Parathyroid adenoma (tissue), 2 donors: ENCODE measurements at regions not wholly inside any gene's neighbourhood (a gene's known extent, or its start where the extent isn't known, plus 50 kb on each side); places are given as distances from the start of the nearest gene placed in this dataset.

Source experiments
- H2AFZ ChIP-seq: fragments of 300-600 bp; sonication (generic); one replicate; pipeline ENCODE4 v1.7.0; 2017; ENCODE audit warnings: antibody characterized with exemption, mild to moderate bottlenecking
- H3K27ac ChIP-seq: fragments of 300-600 bp; sonication (generic); one replicate; pipeline ENCODE4 v1.7.0; 2017
- H3K27me3 ChIP-seq: fragments of 300-600 bp; sonication (generic); one replicate; pipeline ENCODE4 v1.7.0; 2017; ENCODE audit warnings: low read length; ENCODE audit not compliant: control insufficient read depth, insufficient read depth
- H3K36me3 ChIP-seq: fragments of 300-600 bp; sonication (generic); one replicate; pipeline ENCODE4 v1.7.0; 2017; ENCODE audit warnings: low read length; ENCODE audit not compliant: control insufficient read depth, insufficient read depth
- H3K4me1 ChIP-seq: fragments of 300-600 bp; sonication (generic); one replicate; pipeline ENCODE4 v1.7.0; 2017; ENCODE audit warnings: control low read depth
- H3K4me2 ChIP-seq: fragments of 300-600 bp; sonication (generic); one replicate; pipeline ENCODE4 v1.7.0; 2017; ENCODE audit warnings: low read length
- H3K4me3 ChIP-seq: fragments of 300-600 bp; sonication (generic); one replicate; pipeline ENCODE4 v1.7.0; 2017; ENCODE audit warnings: low read depth, low read length
- H3K79me2 ChIP-seq: fragments of 300-600 bp; sonication (generic); one replicate; pipeline ENCODE4 v1.7.0; 2017; ENCODE audit warnings: control low read depth
- H3K9ac ChIP-seq: fragments of 300-600 bp; sonication (generic); one replicate; pipeline ENCODE4 v1.7.0; 2017; ENCODE audit warnings: mild to moderate bottlenecking
- H3K9me3 ChIP-seq: fragments of 300-600 bp; sonication (generic); one replicate; pipeline ENCODE4 v1.7.0; 2017; ENCODE audit warnings: low read length; ENCODE audit not compliant: control insufficient read depth
- CTCF ChIP-seq: fragments of 300-600 bp; sonication (generic); IDR thresholded peaks from one replicate; pipeline ENCODE4 v1.7.0; 2017; ENCODE audit warnings: antibody characterized with exemption, mild to moderate bottlenecking
- donor health status: primary hyperparathyroidism.

GRCh38 chr10:111990734-111991133, 192.8 kb downstream of the GPAM start:
- Histone ChIP-seq H3K9me3 (no peaks in the 10 kb centered on the region), H2AFZ (no peak overlapping the region), H3K4me2 (no peak overlapping the region), H3K4me3 (no peak overlapping the region), H3K9ac (no peak overlapping the region), H3K27ac (no peak overlapping the region), H3K4me1 (no peaks in the 10 kb centered on the region), H3K79me2 (no peaks in the 10 kb centered on the region), H3K27me3 (no peaks in the 10 kb centered on the region), H3K36me3 (no peaks in the 10 kb centered on the region)
- TF ChIP-seq CTCF: no peak

GRCh38 chr10:111993321-111993720, 190.2 kb downstream of the GPAM start:
- Histone ChIP-seq H3K4me2 (no peak overlapping the region), H3K27me3 (no peaks in the 10 kb centered on the region), H3K27ac (no peak overlapping the region), H3K36me3 (no peaks in the 10 kb centered on the region), H3K9me3 (no peaks in the 10 kb centered on the region), H3K4me1 (no peaks in the 10 kb centered on the region), H2AFZ (no peak overlapping the region), H3K79me2 (no peaks in the 10 kb centered on the region), H3K9ac (no peak overlapping the region), H3K4me3 (no peak overlapping the region)
- no peak for TF ChIP-seq CTCF

GRCh38 chr10:111993872-111994426, 189.6 kb downstream of the GPAM start:
- Histone ChIP-seq H3K4me3 (no peak overlapping the region), H3K4me2 (no peak overlapping the region), H3K27ac (no peak overlapping the region), H3K4me1 (no peaks in the 10 kb centered on the region), H3K36me3 (no peaks in the 10 kb centered on the region), H2AFZ (no peak overlapping the region), H3K79me2 (no peaks in the 10 kb centered on the region), H3K9me3 (no peaks in the 10 kb centered on the region), H3K27me3 (no peaks in the 10 kb centered on the region), H3K9ac (no peak overlapping the region)
- TF ChIP-seq CTCF: no peak

GRCh38 chr10:111996103-111996502, 187.5 kb downstream of the GPAM start:
- Histone ChIP-seq H3K27me3 (no peaks in the 10 kb centered on the region), H3K9me3 (no peaks in the 10 kb centered on the region), H3K79me2 (no peaks in the 10 kb centered on the region), H3K4me2 (no peak overlapping the region), H3K27ac (no peak overlapping the region), H3K36me3 (no peaks in the 10 kb centered on the region), H2AFZ (no peak overlapping the region), H3K9ac (no peak overlapping the region), H3K4me1 (no peaks in the 10 kb centered on the region), H3K4me3 (no peak overlapping the region)
- no peak for TF ChIP-seq CTCF

GRCh38 chr10:111998728-111999127, 184.8 kb downstream of the GPAM start:
- Histone ChIP-seq H3K79me2 (no peaks in the 10 kb centered on the region), H3K4me1 (no peaks in the 10 kb centered on the region), H3K27me3 (no peaks in the 10 kb centered on the region), H3K9ac (no peak overlapping the region), H3K4me2 (no peak overlapping the region), H3K9me3 (no peaks in the 10 kb centered on the region), H3K27ac (no peak overlapping the region), H2AFZ (no peak overlapping the region), H3K4me3 (no peak overlapping the region), H3K36me3 (no peaks in the 10 kb centered on the region)
- TF ChIP-seq CTCF: no peak
